Endothelial cell (in vitro differentiated cells): ENCODE measurements at regions not wholly inside any gene's neighbourhood (a gene's known extent, or its start where the extent isn't known, plus 50 kb on each side); places are given as distances from the start of the nearest gene placed in this dataset.

Experiments used
- DNase-seq: peaks from one replicate; pipeline ENCODE4 v3.0.0; 2021; ENCODE audit warnings: low spot score
- H3K27ac Mint-ChIP-seq: one replicate; pipeline ENCODE4 v1.8.0; 2021; ENCODE audit warnings: mixed read lengths, inconsistent platforms; ENCODE audit not compliant: unreplicated experiment
- H3K27me3 Mint-ChIP-seq: one replicate; pipeline ENCODE4 v1.8.0; 2021; ENCODE audit warnings: mild to moderate bottlenecking, moderate library complexity, mixed read lengths, inconsistent platforms; ENCODE audit not compliant: unreplicated experiment
- H3K36me3 Mint-ChIP-seq: one replicate; pipeline ENCODE4 v1.8.0; 2021; ENCODE audit warnings: mild to moderate bottlenecking, low read depth, mixed read lengths, inconsistent platforms; ENCODE audit not compliant: unreplicated experiment
- H3K4me1 Mint-ChIP-seq: one replicate; pipeline ENCODE4 v1.8.0; 2021; ENCODE audit warnings: mild to moderate bottlenecking, mixed read lengths, inconsistent platforms; ENCODE audit not compliant: unreplicated experiment
- H3K4me3 Mint-ChIP-seq: one replicate; pipeline ENCODE4 v1.8.0; 2021; ENCODE audit warnings: mild to moderate bottlenecking, mixed read lengths, inconsistent platforms; ENCODE audit not compliant: unreplicated experiment
- H3K9me3 Mint-ChIP-seq: one replicate; pipeline ENCODE4 v1.8.0; 2021; ENCODE audit warnings: mixed read lengths, inconsistent platforms; ENCODE audit not compliant: unreplicated experiment
- CTCF ChIP-seq: fragments of 200-600 bp; sonication (generic); IDR thresholded peaks from one replicate; pipeline ENCODE4 v1.5.0; 2021; ENCODE audit warnings: antibody characterized with exemption; ENCODE audit not compliant: unreplicated experiment

GRCh38 chr6:25027221-25027916 is 91.6 kb upstream of the RIPOR2 start:
- no peaks in the 10 kb centered on the region for H3K9me3 Mint-ChIP-seq
- no peak for TF ChIP-seq CTCF
- H3K36me3 Mint-ChIP-seq: no peaks in the 10 kb centered on the region
- no peaks in the 10 kb centered on the region for H3K27me3 Mint-ChIP-seq
- no peaks in the 10 kb centered on the region for H3K4me1 Mint-ChIP-seq
- DNase-seq: no peak
- H3K27ac Mint-ChIP-seq: no peak overlapping the region
- no peak overlapping the region for H3K4me3 Mint-ChIP-seq

- no peaks in the 10 kb centered on the region for H3K9me3 Mint-ChIP-seq
- no peaks in the 10 kb centered on the region for H3K27me3 Mint-ChIP-seq
- no peak overlapping the region for H3K27ac Mint-ChIP-seq
- no peaks in the 10 kb centered on the region for H3K36me3 Mint-ChIP-seq
- DNase-seq: no peak
- H3K4me3 Mint-ChIP-seq: no peak overlapping the region
- no peak for TF ChIP-seq CTCF
- no peaks in the 10 kb centered on the region for H3K4me1 Mint-ChIP-seq
These were observed 92.6 kb upstream of the RIPOR2 start for GRCh38 chr6:25028328-25028727.

- Mint-ChIP-seq H3K27me3 (peaks cover 1% of the 10 kb centered on the region), H3K36me3 (no peaks in the 10 kb centered on the region), H3K4me3 (no peak overlapping the region), H3K27ac (no peak overlapping the region), H3K4me1 (peaks cover 12% of the 10 kb centered on the region), H3K9me3 (no peaks in the 10 kb centered on the region)
- TF ChIP-seq CTCF: no peak
- no peak for DNase-seq
These were observed 97.2 kb upstream of the RIPOR2 start for GRCh38 chr6:25032934-25033333.

- Mint-ChIP-seq H3K27ac (no peak overlapping the region), H3K36me3 (no peaks in the 10 kb centered on the region), H3K27me3 (peaks cover 1% of the 10 kb centered on the region), H3K4me3 (no peak overlapping the region), H3K9me3 (no peaks in the 10 kb centered on the region), H3K4me1 (peaks cover 12% of the 10 kb centered on the region)
- TF ChIP-seq CTCF: no peak
- no peak for DNase-seq
These were observed 98.7 kb upstream of the RIPOR2 start for GRCh38 chr6:25034431-25034921.

- Mint-ChIP-seq H3K4me1 (peaks cover 12% of the 10 kb centered on the region), H3K4me3 (no peak overlapping the region)
These were observed 99.4 kb upstream of the RIPOR2 start for GRCh38 chr6:25035174-25035511.

More at GRCh38 chr6:25035174-25035511, 99.4 kb upstream of the RIPOR2 start:
- Mint-ChIP-seq H3K27ac (no peak overlapping the region), H3K9me3 (no peaks in the 10 kb centered on the region), H3K27me3 (peaks cover 1% of the 10 kb centered on the region), H3K36me3 (no peaks in the 10 kb centered on the region)
- DNase-seq: no peak
- TF ChIP-seq CTCF: no peak
